ENCODE measurements at regions not wholly inside any gene's neighbourhood (a gene's known extent, or its start where the extent isn't known, plus 50 kb on each side); places are given as distances from the start of the nearest gene placed in this dataset.

GRCh38 chr12:127278351-127278750 lies 988.6 kb upstream of the TMEM132C start:
- ChIA-PET CTCF (no interaction called here), POLR2A (no interaction called here)
- Histone ChIP-seq H3K27me3 (ENCODE audit: control insufficient read depth, insufficient read depth, low read length) (no peaks in the 10 kb centered on the region), H3K4me3 (ENCODE audit: low read depth, low read length) (no peak overlapping the region), H3K27ac (ENCODE audit: low read depth, low read length) (no peak overlapping the region), H3K9me3 (ENCODE audit: control insufficient read depth, insufficient read depth, low read length) (peaks cover 13% of the 10 kb centered on the region)
- no peak for DNase-seq (ENCODE audit: low read depth, low spot score)
- TF ChIP-seq CTCF (IDR thresholded peaks at IDR 0.05; ENCODE audit: low read depth, low read length) = no peak

- DNase-seq (ENCODE audit: low read depth, low spot score) = no peak
- POLR2A ChIA-PET = no interaction called here
- H3K27me3 ChIP-seq (ENCODE audit: control insufficient read depth, insufficient read depth, low read length) = no peaks in the 10 kb centered on the region
- H3K27ac ChIP-seq (ENCODE audit: low read depth, low read length) = no peak overlapping the region
- TF ChIP-seq CTCF (IDR thresholded peaks at IDR 0.05; ENCODE audit: low read depth, low read length) = peak; percentile 45
- peaks cover 20% of the 10 kb centered on the region for H3K9me3 ChIP-seq (ENCODE audit: control insufficient read depth, insufficient read depth, low read length)
- CTCF ChIA-PET = no interaction called here
- no peak overlapping the region for H3K4me3 ChIP-seq (ENCODE audit: low read depth, low read length)
Measured at GRCh38 chr12:127280393-127281275, 986.3 kb upstream of the TMEM132C start.

- Histone ChIP-seq H3K27ac (ENCODE audit: low read depth, low read length) (no peak overlapping the region), H3K27me3 (ENCODE audit: control insufficient read depth, insufficient read depth, low read length) (no peaks in the 10 kb centered on the region), H3K4me3 (ENCODE audit: low read depth, low read length) (no peak overlapping the region), H3K9me3 (ENCODE audit: control insufficient read depth, insufficient read depth, low read length) (peaks cover 24% of the 10 kb centered on the region)
- POLR2A ChIA-PET = no interaction called here
- DNase-seq (ENCODE audit: low read depth, low spot score) = no peak
- CTCF ChIA-PET = interaction anchor here (0.6 kb wide), 1 partner anchor 295 kb away, joined by 3 read pairs; no protein-coding TSS in a partner anchor
- TF ChIP-seq CTCF (IDR thresholded peaks at IDR 0.05; ENCODE audit: low read depth, low read length) = no peak
Measured at GRCh38 chr12:127282786-127283565, 984.0 kb upstream of the TMEM132C start.

GRCh38 chr12:127284021-127284420 lies 982.9 kb upstream of the TMEM132C start:
- POLR2A ChIA-PET = interaction anchor here (0.6 kb wide), 1 partner anchor 113 kb away, joined by 4 read pairs; no protein-coding TSS in a partner anchor
- CTCF ChIA-PET = interaction anchor here (1.5 kb wide), 1 partner anchor 9 kb away, joined by 6 read pairs; no protein-coding TSS in a partner anchor
- H3K27me3 ChIP-seq (ENCODE audit: control insufficient read depth, insufficient read depth, low read length) = no peaks in the 10 kb centered on the region
- H3K4me3 ChIP-seq (ENCODE audit: low read depth, low read length) = no peak overlapping the region
- peaks cover 20% of the 10 kb centered on the region for H3K9me3 ChIP-seq (ENCODE audit: control insufficient read depth, insufficient read depth, low read length)
- DNase-seq (ENCODE audit: low read depth, low spot score) = no peak
- TF ChIP-seq CTCF (IDR thresholded peaks at IDR 0.05; ENCODE audit: low read depth, low read length) = no peak
- H3K27ac ChIP-seq (ENCODE audit: low read depth, low read length) = peak overlapping the region; percentile 65
